GM12878 (cell line): ENCODE measurements at regions not wholly inside any gene's neighbourhood (a gene's known extent, or its start where the extent isn't known, plus 50 kb on each side); places are given as distances from the start of the nearest gene placed in this dataset.
"Not testable (repeated sequence)": the region's sequence is repeated elsewhere in the genome, so short reads cannot be mapped to it uniquely, and the experiment has no call there.

ENCODE experiments used
- ATAC-seq: fragments of 200-7000 bp; cut with Tn5 transposase; 3 replicates; pipeline ENCODE4 v1.9.1; 2020; ENCODE audit warnings: mild to moderate bottlenecking, moderate library complexity
- BruUV-seq: library from RNA; stranded (reverse); fragments of 400-500 nt; replicated peaks from 2 replicates; lab custom pipeline; 2021; lab: Mats Ljungman, UMichigan
- CTCF ChIA-PET: fragments of 300-600 bp; sonication (Branson Sonifier 250); formaldehyde crosslinking; extraction: SDS; loops from one replicate; lab custom pipeline; 2021; ENCODE audit warnings: inconsistent platforms; lab: Yijun Ruan, JAX
- POLR2A ChIA-PET: fragments of 350-600 bp; formaldehyde crosslinking; extraction: SDS; loops from one replicate; lab custom pipeline; 2021; ENCODE audit warnings: inconsistent platforms; lab: Charles Lee
- RAD21 ChIA-PET: fragments of 300-600 bp; sonication (Branson Sonifier 250); formaldehyde crosslinking; loops from one replicate; lab custom pipeline; 2023; ENCODE audit warnings: antibody characterized with exemption; ENCODE audit not compliant: unreplicated experiment; lab: Charles Lee
- SMC1A ChIA-PET: fragments of 300-600 bp; sonication (Branson Sonifier 250); formaldehyde crosslinking; loops from one replicate; lab custom pipeline; 2023; ENCODE audit not compliant: unreplicated experiment, uncharacterized antibody; lab: Charles Lee
- DNase-seq: peaks from one replicate; pipeline ENCODE4 v3.0.0-alpha.2; 2011; ENCODE audit warnings: low read depth, low spot score
- FAIRE-seq: peaks from 3 replicates; lab custom pipeline; 2011; peaks lifted over from hg19 to GRCh38; lab: Jason Lieb, UNC
- H2AFZ ChIP-seq: 2 replicates; pipeline ENCODE4 v1.6.0; 2011; ENCODE audit warnings: low read depth, low read length, control low read depth; ENCODE audit not compliant: control insufficient read depth
- H3K27ac ChIP-seq: 2 replicates; pipeline ENCODE4 v1.5.1; 2011; ENCODE audit warnings: control low read depth; ENCODE audit not compliant: control insufficient read depth, insufficient read depth
- H3K27me3 ChIP-seq, 2 experiments: replicated peaks in 1 of 2; 2 replicates each; pipeline versions ENCODE4 v1.6.0 to v1.6.1; 2011; ENCODE audit warnings: low read length in 1 of 2; ENCODE audit not compliant: control insufficient read depth in 2 of 2, insufficient read depth in 2 of 2
- H3K36me3 ChIP-seq, 2 experiments: 2 replicates each; pipeline ENCODE4 v1.5.1; 2011; ENCODE audit warnings: low read length in 1 of 2; ENCODE audit not compliant: control insufficient read depth in 2 of 2, insufficient read depth in 2 of 2
- H3K4me1 ChIP-seq: 2 replicates; pipeline ENCODE4 v1.6.1; 2011; ENCODE audit warnings: mild to moderate bottlenecking, low read length, moderate library complexity, mixed read lengths; ENCODE audit not compliant: control insufficient read depth, insufficient read depth
- H3K4me2 ChIP-seq: 2 replicates; pipeline ENCODE4 v1.6.0; 2011; ENCODE audit warnings: control low read depth; ENCODE audit not compliant: control insufficient read depth, insufficient read depth
- H3K4me3 ChIP-seq: fragments of 200-600 bp; sonication (generic); 2 replicates; pipeline ENCODE4 v1.5.1; 2016
- H3K79me2 ChIP-seq: 2 replicates; pipeline ENCODE4 v1.6.0; 2011; ENCODE audit warnings: low read length; ENCODE audit not compliant: control insufficient read depth, insufficient read depth
- H3K9ac ChIP-seq: 2 replicates; pipeline ENCODE4 v1.8.0; 2011; ENCODE audit warnings: low read length, control low read depth, mixed read lengths; ENCODE audit not compliant: control insufficient read depth, insufficient read depth
- H3K9me3 ChIP-seq: replicated peaks from 3 replicates; pipeline ENCODE4 v1.5.1; 2011; ENCODE audit warnings: mild to moderate bottlenecking, low read length; ENCODE audit not compliant: control insufficient read depth, insufficient read depth
- H4K20me1 ChIP-seq: 2 replicates; pipeline ENCODE4 v1.6.0; 2011; ENCODE audit not compliant: control insufficient read depth, insufficient read depth
- PKNOX1 ChIP-seq: fragments of 450-650 bp; IDR thresholded peaks from 2 replicates; pipeline ENCODE4 v1.6.1; 2016; ENCODE audit warnings: mild to moderate bottlenecking
- WGBS: methylation state at CpG from one replicate; pipeline ENCODE4 v1.1.6; 2016; ENCODE audit warnings: low lambda C conversion rate; ENCODE audit not compliant: insufficient replicate concordance, insufficient coverage; ENCODE audit errors: missing lambda C conversion rate; 5-methylcytosine and 5-hydroxymethylcytosine counted together
- in situ Hi-C: fragments of 300-500 bp; cut with MboI; formaldehyde crosslinking; loops from 9 replicates; pipeline ENCODE4 v1.14.3; 2018; ENCODE audit warnings: mixed read lengths
- intact Hi-C: fragments of 100-400 bp; cut with micrococcal nuclease; formaldehyde crosslinking; loops from one replicate; pipeline ENCODE4 v1.14.2; 2022; ENCODE audit not compliant: unreplicated experiment

GRCh38 chr2:111307302-111307701 is 186.6 kb downstream of the BCL2L11 start:
- H2AFZ ChIP-seq, intact Hi-C loops, RAD21 ChIA-PET, H3K27ac ChIP-seq, DNase-seq, CTCF ChIA-PET, H3K9me3 ChIP-seq, ATAC-seq, H3K79me2 ChIP-seq, in situ Hi-C loops, POLR2A ChIA-PET, H3K9ac ChIP-seq, H4K20me1 ChIP-seq, BruUV-seq, SMC1A ChIA-PET, FAIRE-seq, H3K4me1 ChIP-seq, H3K27me3 ChIP-seq, H3K4me3 ChIP-seq, H3K4me2 ChIP-seq, H3K36me3 ChIP-seq: not testable (repeated sequence)
- 57% methylated on average over 3 of the region's 3 CpGs for WGBS

GRCh38 chr2:111309231-111310075 is 188.7 kb downstream of the BCL2L11 start:
- H4K20me1 ChIP-seq, H3K9ac ChIP-seq, FAIRE-seq, H2AFZ ChIP-seq, POLR2A ChIA-PET, in situ Hi-C loops, H3K36me3 ChIP-seq, BruUV-seq, H3K4me3 ChIP-seq, H3K4me2 ChIP-seq, H3K27me3 ChIP-seq, DNase-seq, CTCF ChIA-PET, H3K9me3 ChIP-seq, RAD21 ChIA-PET: not testable (repeated sequence)
- 17% methylated on average over 5 of the region's 6 CpGs for WGBS
- peak; percentile 61 for ATAC-seq
- peak; percentile 44; the same call in 1 of the 2 replicates for TF ChIP-seq PKNOX1
- TF ChIP-seq, all 136 proteins: peak for 1; not testable (repeated sequence) for 135
- SMC1A ChIA-PET, H3K79me2 ChIP-seq, intact Hi-C loops, H3K27ac ChIP-seq, H3K4me1 ChIP-seq: not testable (repeated sequence)

- H2AFZ ChIP-seq, H3K4me2 ChIP-seq, H3K9me3 ChIP-seq, BruUV-seq, DNase-seq, SMC1A ChIA-PET, H3K9ac ChIP-seq, POLR2A ChIA-PET, H3K36me3 ChIP-seq, H3K27me3 ChIP-seq, in situ Hi-C loops, CTCF ChIA-PET, H4K20me1 ChIP-seq, H3K4me3 ChIP-seq, H3K79me2 ChIP-seq, intact Hi-C loops, ATAC-seq, H3K27ac ChIP-seq, RAD21 ChIA-PET, FAIRE-seq, H3K4me1 ChIP-seq: not testable (repeated sequence)
- WGBS = 26% methylated on average over 5 of the region's 8 CpGs
These were observed 189.7 kb downstream of the BCL2L11 start for GRCh38 chr2:111310395-111310794.
